ENCODE measurements at regions not wholly inside any gene's neighbourhood (a gene's known extent, or its start where the extent isn't known, plus 50 kb on each side); places are given as distances from the start of the nearest gene placed in this dataset.

- no peak overlapping the region for H3K9ac ChIP-seq (ENCODE audit: low read depth, low read length)
- H3K36me3 ChIP-seq (ENCODE audit: control insufficient read depth, insufficient read depth, low read length): no peaks in the 10 kb centered on the region
- no peaks in the 10 kb centered on the region for H3K27me3 ChIP-seq (ENCODE audit: control insufficient read depth, insufficient read depth, low read length)
- no peak overlapping the region for H3K27ac ChIP-seq (ENCODE audit: low read depth, low read length)
- H3K9me3 ChIP-seq (ENCODE audit: control insufficient read depth, insufficient read depth, low read length): peaks cover 5% of the 10 kb centered on the region; the same call in 1 of the 2 replicates
- H3K4me3 ChIP-seq (ENCODE audit: low read depth, low read length): no peak overlapping the region
- H3K4me1 ChIP-seq (ENCODE audit: control insufficient read depth, insufficient read depth, low read length): no peaks in the 10 kb centered on the region
Measured at GRCh38 chr7:131061158-131061557, 266.5 kb upstream of the MKLN1 start.

- H3K27ac ChIP-seq (ENCODE audit: low read depth, low read length): no peak overlapping the region
- no peaks in the 10 kb centered on the region for H3K36me3 ChIP-seq (ENCODE audit: control insufficient read depth, insufficient read depth, low read length)
- H3K4me3 ChIP-seq (ENCODE audit: low read depth, low read length): no peak overlapping the region
- no peak overlapping the region for H3K9ac ChIP-seq (ENCODE audit: low read depth, low read length)
- no peaks in the 10 kb centered on the region; the same call in 1 of the 2 replicates for H3K4me1 ChIP-seq (ENCODE audit: control insufficient read depth, insufficient read depth, low read length)
- H3K27me3 ChIP-seq (ENCODE audit: control insufficient read depth, insufficient read depth, low read length): no peaks in the 10 kb centered on the region
- H3K9me3 ChIP-seq (ENCODE audit: control insufficient read depth, insufficient read depth, low read length): peaks cover 5% of the 10 kb centered on the region; the same call in 1 of the 2 replicates
Measured at GRCh38 chr7:131061818-131062217, 265.9 kb upstream of the MKLN1 start.

GRCh38 chr7:131066635-131067034 is 261.0 kb upstream of the MKLN1 start:
- H3K36me3 ChIP-seq (ENCODE audit: control insufficient read depth, insufficient read depth, low read length): no peaks in the 10 kb centered on the region
- no peak overlapping the region for H3K9ac ChIP-seq (ENCODE audit: low read depth, low read length)
- no peaks in the 10 kb centered on the region for H3K27me3 ChIP-seq (ENCODE audit: control insufficient read depth, insufficient read depth, low read length)
- H3K4me3 ChIP-seq (ENCODE audit: low read depth, low read length): no peak overlapping the region
- no peak overlapping the region for H3K27ac ChIP-seq (ENCODE audit: low read depth, low read length)
- no peaks in the 10 kb centered on the region for H3K9me3 ChIP-seq (ENCODE audit: control insufficient read depth, insufficient read depth, low read length)
- H3K4me1 ChIP-seq (ENCODE audit: control insufficient read depth, insufficient read depth, low read length): peaks cover 17% of the 10 kb centered on the region; the same call in 1 of the 2 replicates

GRCh38 chr7:131067220-131067619 is 260.5 kb upstream of the MKLN1 start:
- H3K4me1 ChIP-seq (ENCODE audit: control insufficient read depth, insufficient read depth, low read length): peaks cover 17% of the 10 kb centered on the region; the same call in 1 of the 2 replicates
- H3K27me3 ChIP-seq (ENCODE audit: control insufficient read depth, insufficient read depth, low read length): no peaks in the 10 kb centered on the region
- no peaks in the 10 kb centered on the region for H3K36me3 ChIP-seq (ENCODE audit: control insufficient read depth, insufficient read depth, low read length)
- H3K9me3 ChIP-seq (ENCODE audit: control insufficient read depth, insufficient read depth, low read length): no peaks in the 10 kb centered on the region
- H3K4me3 ChIP-seq (ENCODE audit: low read depth, low read length): no peak overlapping the region
- no peak overlapping the region for H3K9ac ChIP-seq (ENCODE audit: low read depth, low read length)
- no peak overlapping the region for H3K27ac ChIP-seq (ENCODE audit: low read depth, low read length)

GRCh38 chr7:131068604-131069021 is 259.1 kb upstream of the MKLN1 start:
- Histone ChIP-seq H3K4me1 (ENCODE audit: control insufficient read depth, insufficient read depth, low read length) (peaks cover 17% of the 10 kb centered on the region), H3K9me3 (ENCODE audit: control insufficient read depth, insufficient read depth, low read length) (no peaks in the 10 kb centered on the region), H3K9ac (ENCODE audit: low read depth, low read length) (no peak overlapping the region), H3K4me3 (ENCODE audit: low read depth, low read length) (no peak overlapping the region), H3K27me3 (ENCODE audit: control insufficient read depth, insufficient read depth, low read length) (no peaks in the 10 kb centered on the region), H3K27ac (ENCODE audit: low read depth, low read length) (no peak overlapping the region), H3K36me3 (ENCODE audit: control insufficient read depth, insufficient read depth, low read length) (no peaks in the 10 kb centered on the region)

- Histone ChIP-seq H3K27ac (ENCODE audit: low read depth, low read length) (no peak overlapping the region), H3K9me3 (ENCODE audit: control insufficient read depth, insufficient read depth, low read length) (no peaks in the 10 kb centered on the region), H3K4me3 (ENCODE audit: low read depth, low read length) (no peak overlapping the region), H3K4me1 (ENCODE audit: control insufficient read depth, insufficient read depth, low read length) (peaks cover 15% of the 10 kb centered on the region), H3K27me3 (ENCODE audit: control insufficient read depth, insufficient read depth, low read length) (no peaks in the 10 kb centered on the region), H3K36me3 (ENCODE audit: control insufficient read depth, insufficient read depth, low read length) (no peaks in the 10 kb centered on the region; the same call in 1 of the 2 replicates), H3K9ac (ENCODE audit: low read depth, low read length) (no peak overlapping the region)
Measured at GRCh38 chr7:131071786-131072504, 255.7 kb upstream of the MKLN1 start.

- Histone ChIP-seq H3K27me3 (ENCODE audit: control insufficient read depth, insufficient read depth, low read length) (no peaks in the 10 kb centered on the region), H3K27ac (ENCODE audit: low read depth, low read length) (no peak overlapping the region), H3K4me1 (ENCODE audit: control insufficient read depth, insufficient read depth, low read length) (peaks cover 10% of the 10 kb centered on the region), H3K4me3 (ENCODE audit: low read depth, low read length) (no peak overlapping the region), H3K9me3 (ENCODE audit: control insufficient read depth, insufficient read depth, low read length) (no peaks in the 10 kb centered on the region), H3K9ac (ENCODE audit: low read depth, low read length) (no peak overlapping the region), H3K36me3 (ENCODE audit: control insufficient read depth, insufficient read depth, low read length) (no peaks in the 10 kb centered on the region; the same call in 1 of the 2 replicates)
Measured at GRCh38 chr7:131072505-131073091, 255.1 kb upstream of the MKLN1 start.

- H3K4me1 ChIP-seq (ENCODE audit: control insufficient read depth, insufficient read depth, low read length): no peaks in the 10 kb centered on the region; the same call in 1 of the 2 replicates
Measured at GRCh38 chr7:131074043-131074442, 253.6 kb upstream of the MKLN1 start.

GRCh38 chr7:131074585-131074984 is 253.1 kb upstream of the MKLN1 start:
- no peaks in the 10 kb centered on the region; the same call in 1 of the 2 replicates for H3K36me3 ChIP-seq (ENCODE audit: control insufficient read depth, insufficient read depth, low read length)
- no peaks in the 10 kb centered on the region; the same call in 1 of the 2 replicates for H3K4me1 ChIP-seq (ENCODE audit: control insufficient read depth, insufficient read depth, low read length)
- no peak overlapping the region for H3K27ac ChIP-seq (ENCODE audit: low read depth, low read length)

More at GRCh38 chr7:131074043-131074442, 253.6 kb upstream of the MKLN1 start:
- Histone ChIP-seq H3K9ac (ENCODE audit: low read depth, low read length) (no peak overlapping the region), H3K27ac (ENCODE audit: low read depth, low read length) (no peak overlapping the region), H3K4me3 (ENCODE audit: low read depth, low read length) (no peak overlapping the region), H3K36me3 (ENCODE audit: control insufficient read depth, insufficient read depth, low read length) (no peaks in the 10 kb centered on the region; the same call in 1 of the 2 replicates), H3K27me3 (ENCODE audit: control insufficient read depth, insufficient read depth, low read length) (no peaks in the 10 kb centered on the region), H3K9me3 (ENCODE audit: control insufficient read depth, insufficient read depth, low read length) (no peaks in the 10 kb centered on the region)

GRCh38 chr7:131075406-131075805 is 252.3 kb upstream of the MKLN1 start:
- Histone ChIP-seq H3K4me3 (ENCODE audit: low read depth, low read length) (no peak overlapping the region), H3K4me1 (ENCODE audit: control insufficient read depth, insufficient read depth, low read length) (no peaks in the 10 kb centered on the region; the same call in 1 of the 2 replicates), H3K27ac (ENCODE audit: low read depth, low read length) (no peak overlapping the region), H3K9ac (ENCODE audit: low read depth, low read length) (no peak overlapping the region), H3K36me3 (ENCODE audit: control insufficient read depth, insufficient read depth, low read length) (no peaks in the 10 kb centered on the region; the same call in 1 of the 2 replicates), H3K9me3 (ENCODE audit: control insufficient read depth, insufficient read depth, low read length) (no peaks in the 10 kb centered on the region), H3K27me3 (ENCODE audit: control insufficient read depth, insufficient read depth, low read length) (no peaks in the 10 kb centered on the region)

More at GRCh38 chr7:131074585-131074984, 253.1 kb upstream of the MKLN1 start:
- no peak overlapping the region for H3K4me3 ChIP-seq (ENCODE audit: low read depth, low read length)
- H3K9me3 ChIP-seq (ENCODE audit: control insufficient read depth, insufficient read depth, low read length): no peaks in the 10 kb centered on the region
- H3K9ac ChIP-seq (ENCODE audit: low read depth, low read length): no peak overlapping the region
- no peaks in the 10 kb centered on the region for H3K27me3 ChIP-seq (ENCODE audit: control insufficient read depth, insufficient read depth, low read length)

GRCh38 chr7:131076032-131076431 is 251.6 kb upstream of the MKLN1 start:
- H3K9me3 ChIP-seq (ENCODE audit: control insufficient read depth, insufficient read depth, low read length): no peaks in the 10 kb centered on the region
- H3K36me3 ChIP-seq (ENCODE audit: control insufficient read depth, insufficient read depth, low read length): no peaks in the 10 kb centered on the region; the same call in 1 of the 2 replicates
- H3K9ac ChIP-seq (ENCODE audit: low read depth, low read length): no peak overlapping the region
- H3K27me3 ChIP-seq (ENCODE audit: control insufficient read depth, insufficient read depth, low read length): no peaks in the 10 kb centered on the region
- no peak overlapping the region for H3K27ac ChIP-seq (ENCODE audit: low read depth, low read length)
- no peak overlapping the region for H3K4me3 ChIP-seq (ENCODE audit: low read depth, low read length)
- H3K4me1 ChIP-seq (ENCODE audit: control insufficient read depth, insufficient read depth, low read length): no peaks in the 10 kb centered on the region; the same call in 1 of the 2 replicates
